ENCODE measurements at regions not wholly inside any gene's neighbourhood (a gene's known extent, or its start where the extent isn't known, plus 50 kb on each side); places are given as distances from the start of the nearest gene placed in this dataset.

- DNase-seq = no peak
These were observed 675.4 kb downstream of the SEMA5A start for GRCh38 chr5:8870349-8870958.

DNA sequence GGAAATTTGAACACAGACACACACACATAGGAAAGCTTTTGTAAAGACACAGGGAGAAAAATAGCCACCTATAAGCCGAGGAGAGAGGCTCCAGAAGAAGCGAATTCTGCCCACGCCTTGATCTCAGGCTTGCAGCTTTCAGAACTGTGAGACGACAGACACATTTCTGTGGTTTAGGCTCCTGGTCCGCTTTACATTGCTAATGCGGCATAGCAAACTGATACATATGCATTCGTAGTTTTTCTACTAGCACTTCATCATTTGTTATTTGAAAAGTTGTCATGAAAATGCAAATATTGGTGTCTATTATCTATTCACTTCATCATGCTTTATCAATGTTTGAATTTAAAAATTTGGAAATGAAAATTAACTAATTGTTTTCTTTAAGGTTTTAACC is 674.9 kb downstream of the SEMA5A start:
- no peak for DNase-seq

GRCh38 chr5:8871446-8871845 is 674.4 kb downstream of the SEMA5A start:
- DNase-seq = no peak

GRCh38 chr5:8875722-8876121 is 670.2 kb downstream of the SEMA5A start:
- DNase-seq = no peak

DNA sequence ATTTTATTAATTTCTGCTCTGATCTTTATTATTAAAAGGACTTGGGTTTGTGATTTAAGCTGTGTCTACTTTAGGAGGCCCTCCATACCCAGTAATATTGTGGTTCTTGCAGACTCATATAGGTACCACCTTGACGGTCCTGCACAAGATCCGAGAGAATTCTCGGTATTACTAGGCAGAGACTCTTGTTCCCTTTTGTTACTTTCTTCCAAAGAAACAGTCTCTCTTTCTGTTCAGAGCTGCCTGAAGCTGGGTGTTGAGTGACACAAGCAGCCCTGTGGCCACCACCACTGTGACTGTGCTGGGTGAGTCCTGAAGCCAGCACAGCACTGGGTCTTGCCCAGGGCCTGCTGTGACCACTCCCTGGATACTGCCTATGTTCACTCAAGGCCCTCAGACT is 666.6 kb downstream of the SEMA5A start:
- DNase-seq = no peak

DNA sequence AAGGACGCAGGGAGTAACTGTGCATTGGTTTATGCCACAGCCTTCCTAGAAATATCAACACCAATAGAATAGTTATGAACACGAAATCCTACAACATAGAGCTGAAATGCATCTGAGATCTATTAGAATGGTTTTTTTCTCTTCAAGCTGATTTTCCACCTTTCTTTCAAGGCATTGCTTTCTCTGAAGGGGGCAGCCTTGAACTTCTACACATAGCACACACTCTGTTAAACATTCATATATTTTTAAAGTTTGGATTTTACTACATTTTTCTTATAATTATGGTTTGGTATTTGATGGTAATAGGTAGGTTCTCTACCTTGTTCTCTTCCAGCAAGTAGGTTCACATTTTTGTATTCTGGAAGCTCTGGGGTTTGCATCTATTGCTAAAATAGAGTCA is 661.8 kb downstream of the SEMA5A start:
- no peak for DNase-seq

GRCh38 chr5:8892926-8893325 is 652.9 kb downstream of the SEMA5A start:
- DNase-seq = no peak

DNA sequence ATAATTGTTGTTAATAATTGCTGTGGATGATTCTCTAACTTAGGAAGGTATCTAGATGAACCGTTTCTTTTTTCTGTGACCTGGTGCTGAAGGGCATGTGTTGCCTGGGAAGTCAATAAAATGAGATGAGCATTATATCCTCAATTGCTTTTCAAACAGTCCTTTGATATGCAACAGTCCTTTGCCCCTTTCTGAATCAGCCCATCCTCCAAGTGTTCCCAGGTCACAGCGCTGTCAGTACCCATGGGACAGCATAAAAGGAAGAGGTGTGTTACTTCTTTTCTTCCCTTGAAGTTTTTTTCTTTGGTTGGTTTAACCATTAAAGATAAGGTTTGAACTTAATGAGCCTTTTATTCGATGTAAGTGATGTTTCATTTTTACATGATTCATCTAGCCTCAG is 651.8 kb downstream of the SEMA5A start:
- no peak for DNase-seq

DNA sequence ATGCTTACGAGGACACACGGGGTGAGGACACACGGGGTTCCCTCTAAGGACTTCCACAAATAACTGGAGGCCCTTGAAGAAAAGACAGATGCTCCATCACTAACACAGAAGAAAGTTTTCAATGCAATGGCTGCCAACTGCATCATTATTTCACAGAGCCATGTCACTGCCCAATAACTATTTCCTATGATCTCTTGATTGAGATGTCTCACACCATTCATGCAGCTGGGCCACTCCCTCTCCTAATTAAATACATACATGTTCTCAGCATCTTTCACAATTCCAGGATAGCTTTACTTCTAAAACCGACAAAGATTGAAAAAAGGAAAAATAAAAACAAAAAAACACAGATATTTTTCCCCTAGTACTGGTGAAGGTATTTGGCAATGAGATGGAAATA is 650.8 kb downstream of the SEMA5A start:
- DNase-seq = no peak

- DNase-seq = no peak
These were observed 650.3 kb downstream of the SEMA5A start for GRCh38 chr5:8895599-8895998.

- DNase-seq = no peak
These were observed 648.6 kb downstream of the SEMA5A start for GRCh38 chr5:8897316-8897715.

DNA sequence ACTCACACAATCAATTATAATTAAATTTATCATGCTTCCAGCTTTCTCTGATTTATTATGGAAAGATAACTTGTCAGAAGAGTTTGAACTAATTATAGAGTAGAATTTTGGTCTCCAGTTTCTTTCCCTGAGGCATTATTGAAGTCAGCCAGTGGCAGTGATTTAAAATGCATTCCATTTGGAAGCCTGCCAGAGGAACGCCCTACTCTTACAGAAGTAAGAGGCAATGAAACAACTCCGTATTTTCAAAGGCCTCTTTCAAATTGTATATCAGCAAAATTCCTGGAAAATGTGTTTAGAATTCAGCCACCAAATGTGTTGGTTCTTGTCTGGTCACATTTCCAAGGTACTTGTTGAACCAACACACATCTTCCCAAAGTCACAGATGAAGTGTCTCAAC is 640.9 kb downstream of the SEMA5A start:
- DNase-seq = no peak

GRCh38 chr5:8906303-8906967 is 639.4 kb downstream of the SEMA5A start:
- DNase-seq = no peak

GRCh38 chr5:8907168-8907868 is 638.6 kb downstream of the SEMA5A start:
- DNase-seq = no peak

DNA sequence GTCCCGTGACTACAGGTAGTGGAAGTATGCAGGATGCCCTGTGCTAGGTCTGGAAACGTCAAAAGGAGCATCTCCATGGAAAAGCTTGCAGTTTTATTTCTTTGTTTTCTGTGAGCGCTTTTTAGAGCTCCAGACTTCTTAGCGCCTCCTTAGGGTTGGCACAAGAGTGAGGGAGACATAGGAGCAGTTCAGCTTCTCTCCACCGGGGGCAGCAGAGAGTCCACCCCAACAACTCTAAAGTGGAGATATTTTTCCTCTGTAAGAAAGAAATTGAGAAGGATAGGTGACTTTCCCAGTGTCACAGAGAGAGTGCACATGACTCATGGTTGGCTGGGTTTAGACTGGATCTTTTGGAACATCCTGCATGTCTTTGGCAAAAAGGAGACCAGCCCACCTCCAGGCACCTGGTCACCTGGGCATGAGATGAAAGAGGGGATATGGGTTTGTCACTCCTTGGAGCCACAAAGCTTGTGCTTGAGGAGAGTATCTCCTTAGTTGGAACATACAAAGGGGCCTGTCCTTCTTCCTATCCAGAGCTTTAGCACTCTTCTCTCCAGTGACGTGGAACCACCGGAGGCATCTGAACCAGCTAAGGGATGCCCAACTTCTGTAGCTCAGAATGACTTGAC is 637.7 kb downstream of the SEMA5A start:
- no peak for DNase-seq

- DNase-seq = no peak
These were observed 633.8 kb downstream of the SEMA5A start for GRCh38 chr5:8912106-8912505.

DNA sequence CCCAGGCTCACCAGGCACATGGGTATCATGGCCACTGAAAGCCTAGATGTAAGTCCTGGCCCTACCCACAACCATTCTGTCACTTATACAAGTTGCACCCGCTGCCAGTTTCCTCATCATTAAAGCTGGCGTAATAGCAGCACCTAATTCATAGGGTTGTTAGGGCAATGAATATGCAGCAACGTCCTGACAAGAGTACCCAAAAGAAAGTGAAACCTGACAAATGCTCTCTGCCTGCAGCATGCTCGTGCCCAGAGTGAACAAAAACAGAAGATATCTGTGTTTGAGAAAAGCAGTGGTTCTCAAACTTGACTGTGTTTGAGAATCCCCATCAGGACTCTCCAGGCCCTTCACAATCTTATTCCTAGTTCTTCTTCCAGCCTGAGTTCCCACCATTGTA is 632.4 kb downstream of the SEMA5A start:
- no peak for DNase-seq

- no peak for DNase-seq
These were observed 626.8 kb downstream of the SEMA5A start for GRCh38 chr5:8919096-8919495.

GRCh38 chr5:8923526-8923925 is 622.3 kb downstream of the SEMA5A start:
- no peak for DNase-seq

GRCh38 chr5:8924054-8924793 is 621.7 kb downstream of the SEMA5A start:
- DNase-seq = no peak

DNA sequence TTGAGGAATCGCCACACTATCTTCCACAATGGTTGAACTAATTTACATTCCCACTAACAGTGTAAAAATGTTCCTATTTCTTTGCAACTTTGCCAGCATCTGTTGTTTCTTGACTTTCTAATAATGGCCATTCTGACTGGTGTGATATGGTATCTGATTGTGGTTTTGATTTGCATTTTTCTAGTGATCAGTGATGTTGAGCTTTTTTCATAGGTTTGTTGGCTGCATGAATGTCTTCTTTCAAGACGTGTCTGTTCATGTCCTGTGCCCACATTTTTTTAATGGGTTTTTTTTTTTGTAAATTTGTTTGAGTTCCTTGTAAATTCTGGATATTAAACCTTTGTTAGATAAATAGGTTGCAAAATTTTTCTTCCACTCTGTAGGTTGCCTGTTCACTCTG is 615.9 kb downstream of the SEMA5A start:
- DNase-seq = no peak

DNA sequence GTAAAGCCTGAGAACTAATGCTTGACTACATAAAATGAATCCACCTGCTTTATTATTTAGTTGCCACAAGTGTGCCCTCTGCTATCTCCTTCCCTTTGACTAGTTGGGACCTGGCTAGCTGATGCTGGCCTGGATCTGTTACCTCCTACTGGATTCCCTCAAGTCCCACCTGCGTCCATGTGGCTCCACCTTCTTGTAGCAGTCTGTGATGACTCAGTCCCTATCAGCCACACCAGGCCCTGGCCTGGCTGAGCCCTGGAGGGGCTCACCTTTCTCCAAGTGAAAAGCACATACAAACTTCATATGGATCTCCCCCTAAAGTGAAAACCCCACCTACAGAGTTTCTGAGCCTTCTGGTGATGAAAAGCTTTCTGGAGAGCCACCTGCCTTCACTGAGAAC is 611.4 kb downstream of the SEMA5A start:
- DNase-seq = no peak

GRCh38 chr5:8940934-8941333 is 604.9 kb downstream of the SEMA5A start:
- no peak for DNase-seq

Data from NCI-H1436 treated with DMSO at 0.1 percent for 48 hours (cell line).